HG03139 (cell line): ENCODE measurements at regions not wholly inside any gene's neighbourhood (a gene's known extent, or its start where the extent isn't known, plus 50 kb on each side); places are given as distances from the start of the nearest gene placed in this dataset.

Source experiments
- ATAC-seq: cut with Tn5 transposase; IDR thresholded peaks from one replicate; pipeline ENCODE4 v1.9.1; 2021; ENCODE audit not compliant: unreplicated experiment

- no peak for ATAC-seq
These were observed 913.9 kb upstream of the MAP3K7 start for GRCh38 chr6:91500689-91501303.

- no peak for ATAC-seq
These were observed 911.7 kb upstream of the MAP3K7 start for GRCh38 chr6:91498576-91498975.

GRCh38 chr6:91497770-91498169, 910.9 kb upstream of the MAP3K7 start:
- ATAC-seq, result no peak

GRCh38 chr6:91490671-91491301, 903.9 kb upstream of the MAP3K7 start:
- ATAC-seq, result no peak

- no peak for ATAC-seq
These were observed 901.0 kb upstream of the MAP3K7 start for GRCh38 chr6:91487696-91488392.

GRCh38 chr6:91486200-91486599, 899.3 kb upstream of the MAP3K7 start:
- peak; percentile 38 for ATAC-seq

GRCh38 chr6:91485047-91485446, 898.2 kb upstream of the MAP3K7 start:
- ATAC-seq, result no peak

GRCh38 chr6:91483415-91484105, 896.7 kb upstream of the MAP3K7 start:
- ATAC-seq, result peak; percentile 38

- peak; percentile 53 for ATAC-seq
These were observed 895.6 kb upstream of the MAP3K7 start for GRCh38 chr6:91482498-91482897.

- no peak for ATAC-seq
These were observed 893.5 kb upstream of the MAP3K7 start for GRCh38 chr6:91480402-91480801.

- no peak for ATAC-seq
These were observed 890.8 kb upstream of the MAP3K7 start for GRCh38 chr6:91477688-91478087.

GRCh38 chr6:91476000-91476399, 889.1 kb upstream of the MAP3K7 start:
- peak; percentile 68 for ATAC-seq

- ATAC-seq, result no peak
These were observed 878.5 kb upstream of the MAP3K7 start for GRCh38 chr6:91465393-91465792.

- no peak for ATAC-seq
These were observed 877.8 kb upstream of the MAP3K7 start for GRCh38 chr6:91464718-91465117.

- ATAC-seq, result peak; percentile 65
These were observed 877.3 kb upstream of the MAP3K7 start for GRCh38 chr6:91464201-91464600.

GRCh38 chr6:91462241-91462640, 875.4 kb upstream of the MAP3K7 start:
- no peak for ATAC-seq

- no peak for ATAC-seq
These were observed 866.5 kb upstream of the MAP3K7 start for GRCh38 chr6:91453224-91453878.

GRCh38 chr6:91449539-91449938, 862.7 kb upstream of the MAP3K7 start:
- ATAC-seq, result no peak

- ATAC-seq, result no peak
These were observed 860.8 kb upstream of the MAP3K7 start for GRCh38 chr6:91447530-91448254.

GRCh38 chr6:91447081-91447480, 860.2 kb upstream of the MAP3K7 start:
- ATAC-seq, result no peak

GRCh38 chr6:91443405-91443804, 856.5 kb upstream of the MAP3K7 start:
- no peak for ATAC-seq
